K562 (cell line): ENCODE measurements at regions not wholly inside any gene's neighbourhood (a gene's known extent, or its start where the extent isn't known, plus 50 kb on each side); places are given as distances from the start of the nearest gene placed in this dataset.
"Not testable (repeated sequence)": the region's sequence is repeated elsewhere in the genome, so short reads cannot be mapped to it uniquely, and the experiment has no call there.

Experiments
- ATAC-seq: fragments of 200-7000 bp; cut with Tn5 transposase; 3 replicates; pipeline ENCODE4 v1.9.1; 2020; ENCODE audit warnings: moderate library complexity
- BruUV-seq: library from RNA; stranded (reverse); fragments of 400-500 nt; replicated peaks from 2 replicates; lab custom pipeline; 2021; lab: Mats Ljungman, UMichigan
- CTCF ChIA-PET: fragments of 300-600 bp; formaldehyde crosslinking; extraction: SDS; loops from one replicate; lab custom pipeline; 2021; ENCODE audit warnings: low intra/inter-chr PET ratio; lab: Yijun Ruan, JAX
- POLR2A ChIA-PET: fragments of 300-600, 350-650 bp; sonication (Branson Sonifier 250); formaldehyde crosslinking; extraction: SDS; loops from one replicate; lab custom pipeline; 2021; ENCODE audit warnings: antibody characterized with exemption, inconsistent platforms; lab: Yijun Ruan, JAX
- DNase-seq, 4 experiments: peaks; one replicate each; pipeline versions ENCODE4 v3.0.0 to v3.0.0-alpha.2; 2011 to 2018; ENCODE audit warnings: low spot score in 3 of 4, mixed read lengths in 3 of 4; ENCODE audit errors: extremely low read depth in 1 of 4
- FAIRE-seq: peaks from 2 replicates; lab custom pipeline; 2011; peaks lifted over from hg19 to GRCh38; lab: Jason Lieb, UNC
- H2AFZ ChIP-seq: 2 replicates; pipeline ENCODE4 v1.6.0; 2011; ENCODE audit warnings: low read depth, low read length, control low read depth, inconsistent platforms
- H3K27ac ChIP-seq: fragments of 200-600 bp; 3 replicates; pipeline ENCODE4 v1.8.0; 2011; ENCODE audit warnings: low read depth, mild to moderate bottlenecking, control low read depth, inconsistent platforms, low read length, moderate library complexity, mixed read lengths; ENCODE audit errors: extremely low read depth
- H3K27me3 ChIP-seq, 2 experiments: fragments of 300-600 bp in 1 of 2; 2 replicates in 1 of 2; 3 replicates in 1 of 2; pipeline versions ENCODE4 v1.6.0 to v1.8.0; 2011; ENCODE audit warnings: inconsistent platforms in 2 of 2, low read length in 2 of 2, mild to moderate bottlenecking in 1 of 2, mixed read lengths in 1 of 2, moderate library complexity in 1 of 2; ENCODE audit not compliant: control insufficient read depth in 2 of 2, insufficient read depth in 2 of 2
- H3K36me3 ChIP-seq: fragments of 300-600 bp; 3 replicates; pipeline ENCODE4 v1.8.0; 2011; ENCODE audit warnings: mild to moderate bottlenecking, low read length, inconsistent platforms; ENCODE audit not compliant: control insufficient read depth, insufficient read depth
- H3K4me1 ChIP-seq, 2 experiments: fragments of 200-600 bp in 1 of 2; replicated peaks in 1 of 2; 2 replicates in 1 of 2; 3 replicates in 1 of 2; pipeline versions ENCODE4 v1.5.1 to v1.8.0; 2011; ENCODE audit warnings: inconsistent platforms in 2 of 2, low read length in 2 of 2, mild to moderate bottlenecking in 1 of 2, mixed read lengths in 1 of 2, moderate library complexity in 1 of 2; ENCODE audit not compliant: control insufficient read depth in 2 of 2, insufficient read depth in 2 of 2
- H3K4me2 ChIP-seq: 2 replicates; pipeline ENCODE4 v1.6.1; 2011; ENCODE audit warnings: low read length, control low read depth, inconsistent platforms, mixed read lengths; ENCODE audit not compliant: insufficient read depth
- H3K4me3 ChIP-seq: fragments of 200-600 bp; sonication (generic), shearing (Covaris generic); 2 replicates; pipeline ENCODE4 v1.5.1; 2016; ENCODE audit warnings: control low read depth, inconsistent platforms
- H3K79me2 ChIP-seq: fragments of 200-600 bp; 3 replicates; pipeline ENCODE4 v1.8.0; 2011; ENCODE audit warnings: low read length, inconsistent platforms; ENCODE audit not compliant: control insufficient read depth, insufficient read depth
- H3K9ac ChIP-seq, 2 experiments: 2 replicates each; pipeline versions ENCODE4 v1.6.0 to v1.6.1; 2011; ENCODE audit warnings: low read depth in 2 of 2, low read length in 2 of 2, control low read depth in 1 of 2, inconsistent platforms in 1 of 2, mild to moderate bottlenecking in 1 of 2, mixed read lengths in 1 of 2; ENCODE audit not compliant: insufficient read depth in 1 of 2
- H3K9me1 ChIP-seq: one replicate; pipeline ENCODE4 v1.6.0; 2011; ENCODE audit warnings: inconsistent platforms, mild to moderate bottlenecking, low read length, moderate library complexity; ENCODE audit not compliant: control insufficient read depth, insufficient read depth
- H3K9me3 ChIP-seq: replicated peaks from 2 replicates; pipeline ENCODE4 v1.5.1; 2011; ENCODE audit warnings: low read depth, low read length, inconsistent platforms; ENCODE audit not compliant: control insufficient read depth, insufficient read depth
- H4K20me1 ChIP-seq: replicated peaks from 2 replicates; pipeline ENCODE4 v1.6.1; 2011; ENCODE audit warnings: low read length, inconsistent platforms, mixed read lengths; ENCODE audit not compliant: control insufficient read depth, insufficient read depth
- CBFA2T3 ChIP-seq: fragments of 450-650 bp; IDR thresholded peaks from 2 replicates; pipeline ENCODE4 v1.6.1; 2017
- ELK1 ChIP-seq: sonication (generic); formaldehyde crosslinking; IDR thresholded peaks from 2 replicates; pipeline ENCODE4 v1.8.1; 2022; ENCODE audit warnings: missing genetic modification reagents
- IRF2 ChIP-seq: sonication (generic); formaldehyde crosslinking; IDR thresholded peaks from 2 replicates; pipeline ENCODE4 v1.8.1; 2022; ENCODE audit warnings: mild to moderate bottlenecking, missing genetic modification reagents
- WGBS: fragments of 100-300 bp; shearing (Covaris generic); methylation state at CpG from one replicate; pipeline ENCODE4 v1.1.6; 2016; ENCODE audit warnings: low coverage, mixed read lengths; ENCODE audit not compliant: insufficient coverage; ENCODE audit errors: missing lambda C conversion rate; 5-methylcytosine and 5-hydroxymethylcytosine counted together
- in situ Hi-C: fragments of 300-500 bp; cut with MboI; formaldehyde crosslinking; loops from 4 replicates; pipeline ENCODE4 v1.15.0; 2018; ENCODE audit warnings: inconsistent platforms, mixed read lengths
- intact Hi-C: fragments of 100-400 bp; cut with micrococcal nuclease; formaldehyde crosslinking; loops from 2 replicates; pipeline ENCODE4 v1.14.2; 2022

- H3K36me3 ChIP-seq, H3K27me3 ChIP-seq, H3K27ac ChIP-seq, FAIRE-seq, H3K4me3 ChIP-seq, BruUV-seq, H3K9ac ChIP-seq, H3K79me2 ChIP-seq, POLR2A ChIA-PET, H2AFZ ChIP-seq, H3K4me1 ChIP-seq, CTCF ChIA-PET, H4K20me1 ChIP-seq, intact Hi-C loops, ATAC-seq, DNase-seq, in situ Hi-C loops, H3K9me3 ChIP-seq, H3K9me1 ChIP-seq, H3K4me2 ChIP-seq: not testable (repeated sequence)
- 4% methylated on average over 10 of the region's 14 CpGs for WGBS
Observed at GRCh38 chr10:36995806-36996205, 129.6 kb upstream of the ANKRD30A start.

- POLR2A ChIA-PET: interaction anchor here (0.6 kb wide), 1 partner anchor 129 kb away, joined by 3 read pairs; no protein-coding TSS in a partner anchor
- Histone ChIP-seq H3K36me3 (no peaks in the 10 kb centered on the region), H3K9me1 (no peaks in the 10 kb centered on the region), H4K20me1 (no peaks in the 10 kb centered on the region), H3K79me2 (no peaks in the 10 kb centered on the region), H3K27me3 (no peaks in the 10 kb centered on the region), H3K9ac (no peak overlapping the region), H3K4me2 (no peak overlapping the region), H2AFZ (no peak overlapping the region), H3K27ac (no peak overlapping the region), H3K4me1 (no peaks in the 10 kb centered on the region), H3K4me3 (no peak overlapping the region), H3K9me3 (no peaks in the 10 kb centered on the region)
- no TSS peak for BruUV-seq
- under 1% methylated on average over 10 of the region's 10 CpGs for WGBS
- FAIRE-seq: no peak
- CTCF ChIA-PET: no interaction called here
- intact Hi-C loops: no loop called here
- TF ChIP-seq CBFA2T3 (no peak), ELK1 (CRISPR knock-in tag) (no peak), IRF2 (CRISPR knock-in tag) (no peak)
- in situ Hi-C loops: no loop called here
- ATAC-seq: no peak
- no peak for DNase-seq
Observed at GRCh38 chr10:36994886-36995285, 130.5 kb upstream of the ANKRD30A start.
